Mucosa of stomach (tissue), 1 donor: ENCODE measurements at regions not wholly inside any gene's neighbourhood (a gene's known extent, or its start where the extent isn't known, plus 50 kb on each side); places are given as distances from the start of the nearest gene placed in this dataset.

Source experiments
- H3K27me3 ChIP-seq: one replicate; pipeline ENCODE4 v1.7.0; 2013; ENCODE audit warnings: mild to moderate bottlenecking, low read length; ENCODE audit not compliant: control insufficient read depth, insufficient read depth
- H3K36me3 ChIP-seq: one replicate; pipeline ENCODE4 v1.7.0; 2013; ENCODE audit warnings: low read length; ENCODE audit not compliant: control insufficient read depth, insufficient read depth
- H3K4me1 ChIP-seq: one replicate; pipeline ENCODE4 v1.7.0; 2013; ENCODE audit warnings: mild to moderate bottlenecking, low read length; ENCODE audit not compliant: control insufficient read depth, insufficient read depth
- H3K4me3 ChIP-seq: one replicate; pipeline ENCODE4 v1.7.0; 2013; ENCODE audit warnings: low read length
- H3K9ac ChIP-seq: one replicate; pipeline ENCODE4 v1.7.0; 2013; ENCODE audit warnings: mild to moderate bottlenecking, low read length, moderate library complexity
- H3K9me3 ChIP-seq: one replicate; pipeline ENCODE4 v1.7.0; 2013; ENCODE audit warnings: mild to moderate bottlenecking, low read length, moderate library complexity; ENCODE audit not compliant: control insufficient read depth
- donor health status: Pancreatic carcinoma.

- Histone ChIP-seq H3K27me3 (peaks cover 8% of the 10 kb centered on the region), H3K9ac (no peak overlapping the region), H3K36me3 (no peaks in the 10 kb centered on the region), H3K4me3 (no peak overlapping the region), H3K9me3 (no peaks in the 10 kb centered on the region), H3K4me1 (peaks cover 2% of the 10 kb centered on the region)
Measured at GRCh38 chr18:76691800-76692199, 130.6 kb upstream of the ZNF236 start.

- no peak overlapping the region for H3K4me3 ChIP-seq
Measured at GRCh38 chr18:76689646-76690264, 132.6 kb upstream of the ZNF236 start.

GRCh38 chr18:76688724-76689472 lies 133.5 kb upstream of the ZNF236 start:
- H3K4me1 ChIP-seq: peaks cover 7% of the 10 kb centered on the region
- H3K27me3 ChIP-seq: peaks cover 8% of the 10 kb centered on the region
- H3K36me3 ChIP-seq: no peaks in the 10 kb centered on the region
- H3K9ac ChIP-seq: no peak overlapping the region
- no peak overlapping the region for H3K4me3 ChIP-seq
- no peaks in the 10 kb centered on the region for H3K9me3 ChIP-seq

More at GRCh38 chr18:76689646-76690264, 132.6 kb upstream of the ZNF236 start:
- peaks cover 7% of the 10 kb centered on the region for H3K4me1 ChIP-seq
- H3K27me3 ChIP-seq: peaks cover 8% of the 10 kb centered on the region
- no peaks in the 10 kb centered on the region for H3K36me3 ChIP-seq
- H3K9me3 ChIP-seq: no peaks in the 10 kb centered on the region
- H3K9ac ChIP-seq: no peak overlapping the region

GRCh38 chr18:76687304-76687962 lies 134.9 kb upstream of the ZNF236 start:
- Histone ChIP-seq H3K4me1 (peaks cover 7% of the 10 kb centered on the region), H3K9ac (no peak overlapping the region)

GRCh38 chr18:76686737-76687231 lies 135.6 kb upstream of the ZNF236 start:
- H3K36me3 ChIP-seq: no peaks in the 10 kb centered on the region
- no peak overlapping the region for H3K4me3 ChIP-seq
- H3K27me3 ChIP-seq: peaks cover 8% of the 10 kb centered on the region
- H3K9ac ChIP-seq: no peak overlapping the region
- peaks cover 7% of the 10 kb centered on the region for H3K4me1 ChIP-seq
- H3K9me3 ChIP-seq: no peaks in the 10 kb centered on the region

More at GRCh38 chr18:76687304-76687962, 134.9 kb upstream of the ZNF236 start:
- Histone ChIP-seq H3K9me3 (no peaks in the 10 kb centered on the region), H3K4me3 (no peak overlapping the region), H3K36me3 (no peaks in the 10 kb centered on the region), H3K27me3 (peaks cover 8% of the 10 kb centered on the region)

GRCh38 chr18:76685860-76686259 lies 136.5 kb upstream of the ZNF236 start:
- peaks cover 8% of the 10 kb centered on the region for H3K27me3 ChIP-seq

GRCh38 chr18:76685402-76685801 lies 137.0 kb upstream of the ZNF236 start:
- Histone ChIP-seq H3K9me3 (no peaks in the 10 kb centered on the region), H3K4me1 (peaks cover 7% of the 10 kb centered on the region), H3K27me3 (peaks cover 8% of the 10 kb centered on the region)

More at GRCh38 chr18:76685860-76686259, 136.5 kb upstream of the ZNF236 start:
- Histone ChIP-seq H3K4me3 (no peak overlapping the region), H3K4me1 (peaks cover 7% of the 10 kb centered on the region), H3K9me3 (no peaks in the 10 kb centered on the region), H3K36me3 (no peaks in the 10 kb centered on the region), H3K9ac (no peak overlapping the region)

GRCh38 chr18:76684265-76684664 lies 138.1 kb upstream of the ZNF236 start:
- no peak overlapping the region for H3K4me3 ChIP-seq
- no peaks in the 10 kb centered on the region for H3K36me3 ChIP-seq
- no peak overlapping the region for H3K9ac ChIP-seq
- peaks cover 8% of the 10 kb centered on the region for H3K27me3 ChIP-seq
- H3K4me1 ChIP-seq: peaks cover 7% of the 10 kb centered on the region
- no peaks in the 10 kb centered on the region for H3K9me3 ChIP-seq

More at GRCh38 chr18:76685402-76685801, 137.0 kb upstream of the ZNF236 start:
- Histone ChIP-seq H3K9ac (no peak overlapping the region), H3K4me3 (no peak overlapping the region), H3K36me3 (no peaks in the 10 kb centered on the region)

- no peaks in the 10 kb centered on the region for H3K36me3 ChIP-seq
- no peaks in the 10 kb centered on the region for H3K4me1 ChIP-seq
- H3K27me3 ChIP-seq: no peaks in the 10 kb centered on the region
- no peak overlapping the region for H3K9ac ChIP-seq
- H3K9me3 ChIP-seq: no peaks in the 10 kb centered on the region
- H3K4me3 ChIP-seq: no peak overlapping the region
Measured at GRCh38 chr18:76679945-76680344, 142.4 kb upstream of the ZNF236 start.

GRCh38 chr18:76679259-76679658 lies 143.1 kb upstream of the ZNF236 start:
- Histone ChIP-seq H3K9me3 (no peaks in the 10 kb centered on the region), H3K27me3 (no peaks in the 10 kb centered on the region), H3K9ac (no peak overlapping the region), H3K4me1 (no peaks in the 10 kb centered on the region), H3K36me3 (no peaks in the 10 kb centered on the region), H3K4me3 (no peak overlapping the region)

- Histone ChIP-seq H3K9ac (no peak overlapping the region), H3K9me3 (no peaks in the 10 kb centered on the region), H3K36me3 (no peaks in the 10 kb centered on the region), H3K4me3 (no peak overlapping the region), H3K4me1 (no peaks in the 10 kb centered on the region), H3K27me3 (no peaks in the 10 kb centered on the region)
Measured at GRCh38 chr18:76678248-76678647, 144.1 kb upstream of the ZNF236 start.

- no peaks in the 10 kb centered on the region for H3K27me3 ChIP-seq
- no peaks in the 10 kb centered on the region for H3K4me1 ChIP-seq
- no peak overlapping the region for H3K4me3 ChIP-seq
- no peak overlapping the region for H3K9ac ChIP-seq
- no peaks in the 10 kb centered on the region for H3K36me3 ChIP-seq
- no peaks in the 10 kb centered on the region for H3K9me3 ChIP-seq
Measured at GRCh38 chr18:76674596-76674995, 147.8 kb upstream of the ZNF236 start.
